K562 (cell line): ENCODE measurements at regions not wholly inside any gene's neighbourhood (a gene's known extent, or its start where the extent isn't known, plus 50 kb on each side); places are given as distances from the start of the nearest gene placed in this dataset.

Experiments
- ARID4B ChIP-seq: sonication (generic); formaldehyde crosslinking; IDR thresholded peaks from 2 replicates; pipeline ENCODE4 v1.8.0; 2022; ENCODE audit warnings: mild to moderate bottlenecking, missing genetic modification reagents
- CREB1 ChIP-seq, 2 experiments: sonication (generic) in 1 of 2; formaldehyde crosslinking in 1 of 2; IDR thresholded peaks; 2 replicates each; pipeline versions ENCODE4 v1.6.1 to v1.8.0; 2012 to 2022; ENCODE audit warnings: inconsistent platforms in 1 of 2, mild to moderate bottlenecking in 1 of 2, missing genetic modification reagents in 1 of 2, moderate library complexity in 1 of 2
- FOXA3 ChIP-seq, 2 experiments: fragments of 450-650 bp in 1 of 2; sonication (generic) in 1 of 2; formaldehyde crosslinking; IDR thresholded peaks in 1 of 2; conservative IDR thresholded peaks in 1 of 2; 2 replicates each; pipeline versions ENCODE4 v1.4.0 to v1.8.0; 2020 to 2022; ENCODE audit warnings: mild to moderate bottlenecking in 2 of 2, missing genetic modification reagents in 1 of 2
- HSF4 ChIP-seq: fragments of 250-450 bp; sonication (Bioruptor Pico); IDR thresholded peaks from 2 replicates; pipeline ENCODE4 v2.1.2; 2022; ENCODE audit warnings: mild to moderate bottlenecking, moderate library complexity, borderline replicate concordance
- MAFK ChIP-seq: IDR thresholded peaks from 2 replicates; pipeline ENCODE4 v1.6.1; 2011; ENCODE audit warnings: low read length, improper control_type of control experiment
- PCBP1 ChIP-seq: fragments of 200-400 bp; formaldehyde crosslinking; IDR thresholded peaks from 2 replicates; pipeline ENCODE4 v1.6.1; 2018; ENCODE audit warnings: mild to moderate bottlenecking, low read depth, low read length; ENCODE audit not compliant: poor library complexity, severe bottlenecking
- PYGO2 ChIP-seq: fragments of 450-650 bp; IDR thresholded peaks from 2 replicates; pipeline ENCODE4 v1.6.1; 2016; ENCODE audit warnings: mild to moderate bottlenecking, missing genetic modification characterization, moderate library complexity, missing compliant biosample characterization
- SMC3 ChIP-seq: conservative IDR thresholded peaks from 2 replicates; pipeline ENCODE4 v1.6.1; 2011; ENCODE audit warnings: low read depth, low read length, improper control_type of control experiment; ENCODE audit not compliant: insufficient read depth
- SP1 ChIP-seq: sonication (generic); formaldehyde crosslinking; IDR thresholded peaks from 2 replicates; pipeline ENCODE4 v1.8.1; 2022; ENCODE audit warnings: mild to moderate bottlenecking, missing genetic modification reagents
- TEAD2 ChIP-seq: fragments of 450-650 bp; IDR thresholded peaks from 2 replicates; pipeline ENCODE4 v1.6.1; 2016; ENCODE audit warnings: missing genetic modification characterization, control low read depth, missing compliant biosample characterization
- THAP7 ChIP-seq: fragments of 250-450 bp; sonication (Bioruptor Pico); IDR thresholded peaks from 2 replicates; pipeline ENCODE4 v1.5.0; 2021
- TOE1 ChIP-seq, 2 experiments: fragments of 450-650 bp in 1 of 2; sonication (generic) in 1 of 2; formaldehyde crosslinking in 1 of 2; IDR thresholded peaks; 2 replicates each; pipeline versions ENCODE4 v1.7.1 to v1.8.0; 2016 to 2022; ENCODE audit warnings: borderline replicate concordance in 2 of 2, mild to moderate bottlenecking in 2 of 2, antibody characterized with exemption in 1 of 2, inconsistent platforms in 1 of 2, low read depth in 1 of 2, missing genetic modification reagents in 1 of 2, moderate library complexity in 1 of 2
- XRCC4 ChIP-seq: IDR thresholded peaks from one replicate; pipeline ENCODE4 v1.6.1; 2011; ENCODE audit not compliant: insufficient read depth, insufficient read length; ENCODE audit errors: extremely low read depth
- ZBTB2 ChIP-seq: fragments of 450-650 bp; IDR thresholded peaks from 2 replicates; pipeline ENCODE4 v1.6.1; 2016; ENCODE audit warnings: antibody characterized with exemption
- ZNF316 ChIP-seq: fragments of 450-650 bp; IDR thresholded peaks from 2 replicates; pipeline ENCODE4 v1.6.1; 2016
- ZNF324 ChIP-seq: fragments of 250-450 bp; sonication (Bioruptor Pico); IDR thresholded peaks from 2 replicates; pipeline ENCODE4 v1.4.0; 2020; ENCODE audit warnings: mild to moderate bottlenecking
- ZNF518B ChIP-seq: fragments of 250-450 bp; sonication (Bioruptor Pico); IDR thresholded peaks from 2 replicates; pipeline ENCODE4 v1.5.0; 2021; ENCODE audit warnings: mild to moderate bottlenecking, moderate library complexity
- ZNF57 ChIP-seq: fragments of 450-650 bp; formaldehyde crosslinking; IDR thresholded peaks from 2 replicates; pipeline ENCODE4 v1.4.0; 2020; ENCODE audit warnings: mild to moderate bottlenecking, moderate library complexity
- ZNF644 ChIP-seq: fragments of 200-800 bp; sonication (Bioruptor generic); IDR thresholded peaks from 2 replicates; pipeline ENCODE4 v1.6.1; 2016; ENCODE audit warnings: low read depth, missing genetic modification characterization, missing compliant biosample characterization

GRCh38 chr1:14514739-14515138, 83.7 kb upstream of the KAZN start (continued):
- TF ChIP-seq THAP7 (CRISPR knock-in tag): no peak
- TF ChIP-seq ZBTB2: no peak
- no peak for TF ChIP-seq ZNF518B (CRISPR knock-in tag)
- TF ChIP-seq ARID4B (CRISPR knock-in tag): no peak
- no peak for TF ChIP-seq XRCC4
- TF ChIP-seq ZNF324 (CRISPR knock-in tag): no peak
- no peak for TF ChIP-seq HSF4
- no peak for TF ChIP-seq ZNF57 (CRISPR knock-in tag)
- TF ChIP-seq ZNF316: peak; percentile 73
- TF ChIP-seq TEAD2 (tag): no peak
- TF ChIP-seq MAFK: peak; percentile 57; the same call in 1 of the 2 replicates
- no peak for TF ChIP-seq FOXA3 (CRISPR knock-in tag; conservative IDR thresholded peaks at IDR 0.05 in 1 of 2, IDR thresholded peaks at IDR 0.05 in 1 of 2)
- no peak for TF ChIP-seq SMC3
- no peak for TF ChIP-seq ZNF644 (tag)
- TF ChIP-seq TOE1 (IDR thresholded peaks at IDR 0.05; ENCODE audit: borderline replicate concordance): no peak
- no peak for TF ChIP-seq TOE1 (CRISPR knock-in tag; IDR thresholded peaks at IDR 0.05; ENCODE audit: borderline replicate concordance, low read depth)
- TF ChIP-seq SP1 (CRISPR knock-in tag): no peak
- no peak for TF ChIP-seq CREB1 (IDR thresholded peaks at IDR 0.05)
- TF ChIP-seq CREB1 (CRISPR knock-in tag; IDR thresholded peaks at IDR 0.05): no peak
- no peak for TF ChIP-seq PYGO2
- no peak for TF ChIP-seq PCBP1
